ENCODE measurements at regions not wholly inside any gene's neighbourhood (a gene's known extent, or its start where the extent isn't known, plus 50 kb on each side); places are given as distances from the start of the nearest gene placed in this dataset.

DNA sequence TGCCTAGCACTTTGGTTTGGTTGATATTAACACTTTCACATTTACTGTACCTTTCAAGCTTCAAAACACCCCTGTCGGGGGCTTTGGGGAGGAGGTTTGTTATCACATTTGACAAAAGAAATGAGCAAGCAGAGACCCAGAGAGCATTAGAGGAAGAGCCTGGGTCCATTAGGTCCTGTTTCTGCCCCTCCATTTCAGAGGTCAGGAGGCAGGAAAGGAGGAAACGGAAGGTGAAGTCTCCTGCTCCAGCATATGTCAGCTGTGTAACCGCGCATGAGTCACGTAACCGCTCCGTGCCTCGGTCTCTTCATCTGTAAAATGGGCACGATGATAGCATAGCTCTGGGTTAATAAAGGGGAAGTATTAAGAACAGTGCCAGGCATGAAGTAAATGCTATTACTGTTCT is 201.9 kb upstream of the BCOR start:
- H3K36me3 Mint-ChIP-seq, result no peaks in the 10 kb centered on the region
- no peak overlapping the region for H3K4me3 Mint-ChIP-seq
- DNase-seq (no peak), ATAC-seq (ENCODE audit: low read depth in 2 of 2) (no peak)
- peaks cover 0 to 16% (median 0%) of the 10 kb centered on the region in 3 donors for H3K27me3 Mint-ChIP-seq
- peaks cover 6 to 18% (median 12%) of the 10 kb centered on the region in 7 donors for H3K9me3 Mint-ChIP-seq
- no peak overlapping the region for H3K27ac Mint-ChIP-seq
- peaks cover 10 to 17% (median 16%) of the 10 kb centered on the region in 3 donors for H3K4me1 Mint-ChIP-seq

DNA sequence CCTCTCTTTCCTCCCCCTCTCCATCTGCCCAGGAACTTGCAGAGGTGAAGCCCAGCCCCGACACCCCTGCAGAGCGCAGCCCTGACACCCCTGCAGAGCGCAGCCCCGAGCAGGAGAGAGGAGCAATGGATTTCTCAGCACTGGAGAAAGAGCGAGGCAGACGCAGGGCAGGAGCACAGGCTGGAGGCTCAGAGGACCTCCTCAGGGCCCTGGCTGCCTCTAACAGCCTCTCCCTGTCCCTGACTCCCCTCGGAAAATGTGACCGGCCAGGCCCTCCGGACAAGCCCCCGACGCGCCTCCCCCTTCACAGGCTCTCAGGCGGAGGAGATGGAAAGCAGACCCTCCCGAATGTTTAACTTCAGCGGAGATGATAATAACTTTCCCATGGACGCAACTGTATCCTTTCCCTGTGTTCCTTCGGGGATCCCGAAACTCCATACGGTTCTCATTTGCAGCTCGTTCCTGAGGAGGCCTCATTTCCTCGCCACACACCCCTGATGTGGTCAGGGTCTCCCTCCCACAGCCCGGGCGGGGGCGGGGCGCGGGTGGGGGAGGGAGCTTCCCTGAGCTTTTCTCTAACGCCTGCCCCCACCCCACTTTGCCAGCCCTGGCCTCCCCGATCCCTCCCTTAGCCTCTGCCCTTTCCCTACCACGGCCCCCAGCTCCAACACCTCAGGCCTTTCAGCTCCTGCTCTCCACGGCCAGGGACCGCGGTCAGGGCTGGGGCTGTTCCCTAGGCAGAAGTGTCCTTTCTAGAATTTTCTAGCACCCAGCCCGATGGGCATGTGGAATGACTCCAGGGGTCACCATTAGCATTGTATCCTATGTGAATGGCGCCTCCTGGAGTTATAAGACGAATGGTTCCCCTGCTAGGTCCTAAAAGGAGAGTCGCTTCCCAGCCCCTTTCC is 201.1 kb upstream of the BCOR start:
- H3K4me1 Mint-ChIP-seq, result peaks cover 8 to 14% (median 13%) of the 10 kb centered on the region in 3 donors
- H3K4me3 Mint-ChIP-seq, result peak overlapping the region in 2 of 8 donors; percentile 9 to 79
- H3K27me3 Mint-ChIP-seq, result peaks cover 0 to 16% (median 0%) of the 10 kb centered on the region in 3 donors
- no peak for ATAC-seq (ENCODE audit: low read depth in 2 of 2)
- DNase-seq, result no peak
- peak overlapping the region in 2 of 6 donors; percentile 47 to 71 for H3K27ac Mint-ChIP-seq
- H3K9me3 Mint-ChIP-seq, result peaks cover 4 to 10% (median 9%) of the 10 kb centered on the region in 7 donors
- H3K36me3 Mint-ChIP-seq, result no peaks in the 10 kb centered on the region

DNA sequence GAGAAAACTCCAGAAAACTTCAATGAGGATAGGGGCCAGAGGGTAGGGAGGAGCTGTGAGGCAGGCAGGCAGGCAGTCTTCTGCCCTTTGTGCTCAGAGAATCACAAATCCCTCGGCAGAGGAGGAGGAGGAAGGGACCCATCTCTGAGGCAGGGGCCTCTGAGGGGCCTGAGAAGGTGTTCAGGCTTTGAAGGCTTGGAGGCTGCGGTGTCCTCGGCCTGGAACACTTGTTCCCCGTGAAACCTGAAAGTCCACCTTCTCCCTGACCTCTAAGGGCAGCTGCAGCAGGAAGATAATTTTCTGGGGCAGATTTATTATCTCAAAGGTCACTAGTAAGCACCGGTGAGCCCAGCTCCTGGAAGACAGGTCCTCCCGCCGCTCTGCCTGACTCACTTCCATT is 200.3 kb upstream of the BCOR start:
- Mint-ChIP-seq H3K4me3 (no peak overlapping the region), H3K4me1 (peaks cover under 1 to 7% (median 6%) of the 10 kb centered on the region in 3 donors), H3K9me3 (peaks cover 0 to 3% (median 2%) of the 10 kb centered on the region in 7 donors), H3K27ac (no peak overlapping the region), H3K27me3 (peaks cover 0 to 16% (median 0%) of the 10 kb centered on the region in 3 donors), H3K36me3 (no peaks in the 10 kb centered on the region)
- DNase-seq (no peak), ATAC-seq (ENCODE audit: low read depth in 2 of 2) (no peak)

DNA sequence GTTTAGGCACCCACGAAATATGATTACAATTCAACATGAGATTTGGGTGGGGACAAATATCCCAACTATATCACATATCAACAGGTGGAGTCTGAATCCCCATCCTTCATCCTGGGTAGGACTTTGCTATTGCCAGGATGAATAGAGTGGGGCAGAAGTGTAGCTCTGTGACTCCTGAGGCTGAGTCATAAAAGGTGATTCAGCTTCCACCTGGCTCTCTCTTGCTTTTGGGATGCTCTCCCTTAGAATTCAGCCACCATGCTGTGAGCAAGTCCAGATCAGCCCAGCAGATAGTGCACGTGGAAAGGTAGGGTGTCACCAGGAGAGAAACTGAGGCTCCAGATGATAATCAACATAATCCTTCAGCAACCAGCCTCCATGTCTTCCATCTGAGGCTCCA is 193.8 kb upstream of the BCOR start:
- peaks cover 0 to 7% of the 10 kb centered on the region in 2 donors for H3K36me3 Mint-ChIP-seq
- DNase-seq (no peak), ATAC-seq (ENCODE audit: low read depth in 2 of 2) (no peak)
- no peak overlapping the region for H3K27ac Mint-ChIP-seq
- H3K4me3 Mint-ChIP-seq, result no peak overlapping the region
- H3K4me1 Mint-ChIP-seq, result no peaks in the 10 kb centered on the region
- H3K9me3 Mint-ChIP-seq, result peaks cover 0 to 24% (median 8%) of the 10 kb centered on the region in 7 donors
- no peaks in the 10 kb centered on the region for H3K27me3 Mint-ChIP-seq

DNA sequence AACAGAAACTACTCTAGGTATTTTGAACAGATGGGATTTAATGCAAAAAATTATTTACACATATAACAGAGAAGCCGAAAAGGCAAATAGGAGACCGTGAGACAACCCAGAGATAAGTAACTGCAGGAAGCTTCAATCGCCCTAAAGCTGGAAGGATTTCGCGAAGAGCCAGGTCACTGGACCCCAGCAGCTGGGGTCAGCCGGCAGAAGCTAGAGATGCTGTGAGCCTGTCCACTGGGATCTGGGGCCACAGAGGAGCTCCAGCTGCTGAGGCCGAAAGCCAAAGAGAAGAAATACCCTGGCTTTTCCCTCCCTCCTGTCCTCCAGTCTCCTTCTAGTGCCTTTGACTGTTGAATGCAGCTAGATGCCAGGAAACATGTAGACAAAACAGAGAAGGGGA is 192.8 kb upstream of the BCOR start:
- Mint-ChIP-seq H3K27ac (no peak overlapping the region), H3K36me3 (peaks cover 0 to 11% of the 10 kb centered on the region in 2 donors), H3K4me1 (no peaks in the 10 kb centered on the region), H3K9me3 (peaks cover 0 to 29% (median 8%) of the 10 kb centered on the region in 7 donors), H3K4me3 (no peak overlapping the region), H3K27me3 (no peaks in the 10 kb centered on the region)
- DNase-seq (no peak), ATAC-seq (ENCODE audit: low read depth in 2 of 2) (no peak)

DNA sequence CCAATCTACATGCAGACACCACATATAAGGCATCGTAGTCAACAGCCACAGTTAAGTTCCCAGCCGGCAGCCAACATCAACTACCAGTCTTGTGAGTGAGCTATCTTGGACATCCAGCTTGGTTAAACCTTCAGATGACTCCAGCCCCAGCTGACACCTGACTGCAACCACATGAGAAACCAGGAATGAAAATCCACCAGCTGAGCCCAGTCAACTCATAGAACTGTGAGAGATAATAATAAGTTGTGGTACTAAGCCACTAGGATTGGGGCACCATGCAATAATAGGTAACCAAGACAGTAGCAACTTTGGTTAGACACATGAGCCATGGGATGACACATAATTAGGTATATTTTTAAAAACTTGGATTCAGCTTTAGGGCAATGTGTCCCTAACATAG is 188.1 kb upstream of the BCOR start:
- H3K27ac Mint-ChIP-seq, result no peak overlapping the region
- H3K27me3 Mint-ChIP-seq, result no peaks in the 10 kb centered on the region
- H3K9me3 Mint-ChIP-seq, result peaks cover 4 to 38% (median 14%) of the 10 kb centered on the region in 7 donors
- H3K4me3 Mint-ChIP-seq, result no peak overlapping the region
- peaks cover 0 to 6% (median 5%) of the 10 kb centered on the region in 3 donors for H3K4me1 Mint-ChIP-seq
- peaks cover 8 to 12% of the 10 kb centered on the region in 2 donors for H3K36me3 Mint-ChIP-seq
- DNase-seq (no peak), ATAC-seq (ENCODE audit: low read depth in 2 of 2) (no peak)

DNA sequence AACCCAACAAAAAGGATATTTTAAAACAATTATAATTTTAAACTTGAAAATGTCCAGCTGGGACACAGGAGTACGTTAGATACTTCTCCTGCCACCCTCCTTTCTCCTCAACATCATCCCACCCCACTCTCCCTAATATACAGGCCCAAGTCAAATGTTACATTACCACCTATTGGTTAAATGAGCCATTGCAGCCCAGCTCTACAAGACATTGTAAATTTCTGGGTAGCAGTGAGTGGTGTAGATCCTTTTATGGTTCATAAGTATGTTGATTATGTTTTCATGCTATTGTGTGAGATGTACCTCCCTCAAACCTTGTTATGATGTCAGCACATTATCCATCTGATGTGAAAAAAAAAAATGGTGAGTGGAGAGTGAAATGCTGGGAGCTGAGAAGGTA is 187.1 kb upstream of the BCOR start:
- ATAC-seq (ENCODE audit: low read depth in 2 of 2), result no peak
- Mint-ChIP-seq H3K4me3 (no peak overlapping the region), H3K4me1 (peaks cover 0 to 6% (median 5%) of the 10 kb centered on the region in 3 donors), H3K27me3 (no peaks in the 10 kb centered on the region), H3K36me3 (peaks cover 7 to 8% of the 10 kb centered on the region in 2 donors), H3K9me3 (peaks cover 4 to 31% (median 7%) of the 10 kb centered on the region in 7 donors), H3K27ac (no peak overlapping the region)
- no peak for DNase-seq

DNA sequence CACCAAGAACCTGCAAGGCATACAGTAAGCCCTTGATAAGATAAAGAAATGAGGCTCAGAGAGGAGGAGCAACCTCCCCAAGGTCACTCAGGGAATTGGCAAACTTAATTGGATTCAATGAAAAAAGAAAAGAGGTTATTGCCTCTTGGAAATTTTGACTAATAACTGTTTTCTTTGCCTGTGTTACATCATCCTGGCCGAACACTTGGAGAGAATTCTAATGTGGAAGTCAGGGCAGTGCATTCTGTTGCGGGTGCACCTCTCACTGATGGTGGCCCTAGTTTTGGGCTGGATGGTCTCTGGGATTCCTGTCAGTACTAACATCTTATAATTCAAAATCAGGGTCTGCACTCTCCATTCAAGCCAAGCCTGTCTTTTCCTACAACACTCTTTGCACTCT is 186.2 kb upstream of the BCOR start:
- peaks cover 4 to 27% (median 7%) of the 10 kb centered on the region in 7 donors for H3K9me3 Mint-ChIP-seq
- H3K27me3 Mint-ChIP-seq, result no peaks in the 10 kb centered on the region
- H3K4me1 Mint-ChIP-seq, result peaks cover 0 to 6% (median 5%) of the 10 kb centered on the region in 3 donors
- H3K27ac Mint-ChIP-seq, result no peak overlapping the region
- ATAC-seq (ENCODE audit: low read depth in 2 of 2) (no peak), DNase-seq (no peak)
- H3K36me3 Mint-ChIP-seq, result peaks cover 4 to 8% of the 10 kb centered on the region in 2 donors
- no peak overlapping the region for H3K4me3 Mint-ChIP-seq

DNA sequence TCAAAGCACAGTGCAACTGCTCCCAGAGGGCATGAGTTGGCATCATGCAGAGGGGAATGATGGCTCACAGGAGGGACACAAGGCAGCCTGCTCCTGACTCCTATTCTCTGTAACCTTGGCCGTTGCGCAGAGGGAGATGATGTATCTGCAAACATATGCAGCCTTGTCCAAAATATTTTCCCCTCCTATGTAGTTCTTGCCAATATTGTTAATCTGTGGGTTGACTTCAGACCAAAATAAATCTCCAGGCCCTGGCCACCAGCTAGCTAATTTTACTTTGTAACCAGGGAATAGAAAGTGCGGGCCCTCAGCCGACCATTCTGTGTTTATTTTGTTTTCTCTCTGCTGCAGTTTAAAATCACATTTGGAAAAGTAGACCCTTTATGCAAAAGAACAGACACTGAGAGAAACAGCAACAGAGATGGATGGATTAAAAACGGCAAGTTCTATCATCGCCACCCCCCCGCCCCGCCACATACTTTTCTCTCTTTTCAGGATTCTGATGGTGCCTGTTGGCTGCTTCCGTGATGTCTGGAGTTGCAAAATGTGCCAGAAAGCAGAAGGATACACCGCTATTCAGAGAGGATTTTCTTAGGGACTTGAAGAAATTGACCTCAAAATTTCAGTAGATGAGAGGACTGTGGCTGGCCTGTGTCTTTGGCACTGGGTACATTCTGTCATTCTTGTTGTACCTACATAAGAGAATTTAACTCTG is 185.3 kb upstream of the BCOR start:
- Mint-ChIP-seq H3K36me3 (peaks cover 4 to 8% of the 10 kb centered on the region in 2 donors), H3K4me1 (peaks cover 0 to 6% (median 5%) of the 10 kb centered on the region in 3 donors), H3K27me3 (peaks cover 0 to 3% (median 0%) of the 10 kb centered on the region in 3 donors), H3K9me3 (peaks cover 6 to 24% (median 11%) of the 10 kb centered on the region in 7 donors), H3K4me3 (peak overlapping the region in 1 of 8 donors; percentile 1), H3K27ac (no peak overlapping the region)
- DNase-seq (no peak), ATAC-seq (ENCODE audit: low read depth in 2 of 2) (no peak)

DNA sequence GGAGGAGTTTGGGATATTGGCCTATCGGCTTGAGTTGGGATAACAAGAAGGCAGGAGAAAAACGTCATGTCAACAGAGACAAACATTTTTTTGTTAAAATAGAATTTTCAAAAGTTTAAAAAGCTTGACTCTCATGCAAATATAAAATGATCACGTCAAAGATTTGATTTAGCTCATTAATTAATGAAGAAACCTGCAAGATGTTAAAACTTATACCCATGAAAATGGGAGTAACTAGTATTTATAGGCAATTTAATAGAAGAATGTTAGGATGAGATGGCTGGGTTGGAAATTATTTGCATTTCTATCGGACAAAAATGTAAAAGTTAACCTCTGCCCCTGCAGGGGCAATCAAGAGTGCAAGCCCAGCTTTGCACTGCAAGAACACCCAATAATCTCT is 184.6 kb upstream of the BCOR start:
- H3K4me1 Mint-ChIP-seq, result peaks cover 0 to 6% (median 5%) of the 10 kb centered on the region in 3 donors
- H3K4me3 Mint-ChIP-seq, result no peak overlapping the region
- no peak overlapping the region for H3K27ac Mint-ChIP-seq

DNA sequence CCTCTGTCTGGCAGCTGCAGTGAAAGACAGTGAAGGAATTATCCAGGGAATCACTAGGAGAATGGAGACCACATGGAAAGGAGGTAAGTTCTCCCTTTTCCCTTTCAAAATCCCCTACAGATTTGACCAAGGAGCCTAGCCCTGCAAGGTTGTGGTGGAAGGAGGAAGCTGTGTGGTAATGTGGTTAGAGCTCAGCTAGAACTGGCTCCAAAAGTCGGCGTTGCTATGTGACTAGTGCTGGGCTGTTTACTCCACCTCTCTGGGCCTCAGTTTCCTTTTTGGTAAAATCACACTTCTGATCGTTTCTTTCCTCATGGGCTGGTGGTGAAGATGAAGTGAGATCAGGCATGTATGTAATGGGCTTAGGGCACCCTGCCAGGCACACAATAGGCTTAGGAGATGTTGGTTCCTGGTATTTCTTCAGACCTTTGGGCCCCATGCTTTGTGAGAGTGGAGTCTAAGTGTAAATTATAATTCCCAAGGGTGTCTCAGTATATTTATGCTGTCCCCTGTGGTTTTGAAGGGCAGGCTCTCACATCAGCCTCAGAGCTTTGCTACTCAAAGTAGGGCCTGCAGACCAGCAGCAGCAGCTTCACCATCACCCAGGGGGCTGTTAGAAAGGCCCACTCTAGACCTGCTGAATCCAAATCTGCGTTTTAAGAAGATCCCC is 183.7 kb upstream of the BCOR start:
- peaks cover 4 to 14% (median 10%) of the 10 kb centered on the region in 7 donors for H3K9me3 Mint-ChIP-seq
- ATAC-seq (ENCODE audit: low read depth in 2 of 2) (no peak), DNase-seq (no peak)
- peaks cover 0 to 6% (median 0%) of the 10 kb centered on the region in 3 donors for H3K27me3 Mint-ChIP-seq
- H3K4me1 Mint-ChIP-seq, result peaks cover 0 to 6% (median 5%) of the 10 kb centered on the region in 3 donors
- no peak overlapping the region for H3K27ac Mint-ChIP-seq
- no peak overlapping the region for H3K4me3 Mint-ChIP-seq
- H3K36me3 Mint-ChIP-seq, result peaks cover 4 to 8% of the 10 kb centered on the region in 2 donors

More for the DNA sequence above, 184.6 kb upstream of the BCOR start:
- no peak for DNase-seq
- peaks cover 4 to 8% of the 10 kb centered on the region in 2 donors for H3K36me3 Mint-ChIP-seq
- H3K27me3 Mint-ChIP-seq, result peaks cover 0 to 6% (median 0%) of the 10 kb centered on the region in 3 donors
- H3K9me3 Mint-ChIP-seq, result peaks cover 6 to 17% (median 11%) of the 10 kb centered on the region in 7 donors
- no peak for ATAC-seq (ENCODE audit: low read depth in 2 of 2)

DNA sequence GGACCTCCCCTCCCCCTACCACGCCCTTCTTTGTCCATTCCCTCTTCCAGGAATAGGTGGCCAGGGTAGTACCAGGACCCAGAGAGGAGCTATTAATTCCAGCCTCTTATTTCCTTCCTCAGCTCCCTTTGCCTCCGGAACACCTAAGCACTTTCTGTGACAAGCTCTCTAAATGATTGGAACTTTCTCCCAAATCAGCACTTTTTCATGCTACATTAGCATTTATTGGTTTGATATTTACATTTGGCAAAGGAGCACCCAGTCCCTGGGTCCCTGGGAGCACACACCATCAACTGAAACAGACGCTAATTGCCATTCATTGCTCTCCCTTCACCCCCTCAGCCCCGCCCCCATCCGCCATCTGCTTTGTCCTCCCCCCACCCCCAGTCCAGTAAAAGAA is 182.0 kb upstream of the BCOR start:
- Mint-ChIP-seq H3K4me1 (peaks cover 0 to 6% (median 5%) of the 10 kb centered on the region in 3 donors), H3K27me3 (peaks cover 0 to 6% (median 0%) of the 10 kb centered on the region in 3 donors), H3K9me3 (peaks cover 2 to 15% (median 7%) of the 10 kb centered on the region in 7 donors), H3K4me3 (peak overlapping the region in 1 of 8 donors; percentile 22), H3K36me3 (peaks cover 0 to 2% of the 10 kb centered on the region in 2 donors), H3K27ac (peak overlapping the region in 1 of 6 donors; percentile 61)
- DNase-seq (no peak), ATAC-seq (ENCODE audit: low read depth in 2 of 2) (no peak)

DNA sequence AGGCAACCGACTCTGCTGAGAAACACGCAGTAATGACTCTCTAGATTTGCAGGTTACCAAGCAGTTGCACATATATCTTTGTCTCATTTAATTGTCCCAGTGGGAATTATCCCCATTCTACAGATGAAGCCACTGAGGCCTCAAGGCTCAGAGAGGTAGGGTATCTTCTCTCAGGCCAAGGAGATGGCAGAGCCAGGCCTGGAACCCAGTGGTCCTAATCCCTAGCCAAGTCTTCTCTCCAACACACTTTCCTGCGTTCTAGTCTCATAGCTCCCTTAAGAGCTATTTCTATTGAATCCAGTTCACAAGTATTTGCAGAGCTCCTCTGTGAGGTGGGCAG is 181.3 kb upstream of the BCOR start:
- H3K27me3 Mint-ChIP-seq, result peaks cover 0 to 6% (median 0%) of the 10 kb centered on the region in 3 donors
- ATAC-seq (ENCODE audit: low read depth in 2 of 2) (no peak), DNase-seq (no peak)
- no peak overlapping the region for H3K4me3 Mint-ChIP-seq
- peaks cover 0 to 6% (median 5%) of the 10 kb centered on the region in 3 donors for H3K4me1 Mint-ChIP-seq
- H3K9me3 Mint-ChIP-seq, result peaks cover 0 to 15% (median 7%) of the 10 kb centered on the region in 7 donors
- H3K36me3 Mint-ChIP-seq, result no peaks in the 10 kb centered on the region
- peak overlapping the region in 1 of 6 donors; percentile 10 for H3K27ac Mint-ChIP-seq

Data from naive B cell (primary cell).